ENCODE measurements at regions not wholly inside any gene's neighbourhood (a gene's known extent, or its start where the extent isn't known, plus 50 kb on each side); places are given as distances from the start of the nearest gene placed in this dataset.
"Not testable (repeated sequence)": the region's sequence is repeated elsewhere in the genome, so short reads cannot be mapped to it uniquely, and the experiment has no call there.

DNA sequence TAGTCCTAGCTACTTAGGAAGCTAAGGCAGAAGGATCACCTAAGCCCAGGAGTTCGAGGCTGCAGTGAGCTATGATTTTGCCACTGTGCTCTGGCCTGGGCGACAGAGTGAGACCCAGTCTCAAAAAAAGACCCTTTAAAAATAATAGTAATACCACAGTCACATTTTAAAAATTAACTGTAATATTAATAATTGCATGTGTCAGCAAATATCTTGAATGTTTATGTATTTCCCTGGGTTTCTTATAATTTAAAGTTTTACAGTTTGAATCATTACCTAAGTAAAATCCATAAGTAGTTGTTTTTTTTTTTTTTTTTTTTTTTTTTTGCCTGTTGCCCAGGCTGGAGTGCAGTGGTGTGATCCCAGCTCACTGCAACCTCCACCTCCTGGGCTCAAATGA lies 69.2 kb downstream of the LYZL2 start:
- ATAC-seq (no peak), DNase-seq (ENCODE audit: low spot score) (no peak)

DNA sequence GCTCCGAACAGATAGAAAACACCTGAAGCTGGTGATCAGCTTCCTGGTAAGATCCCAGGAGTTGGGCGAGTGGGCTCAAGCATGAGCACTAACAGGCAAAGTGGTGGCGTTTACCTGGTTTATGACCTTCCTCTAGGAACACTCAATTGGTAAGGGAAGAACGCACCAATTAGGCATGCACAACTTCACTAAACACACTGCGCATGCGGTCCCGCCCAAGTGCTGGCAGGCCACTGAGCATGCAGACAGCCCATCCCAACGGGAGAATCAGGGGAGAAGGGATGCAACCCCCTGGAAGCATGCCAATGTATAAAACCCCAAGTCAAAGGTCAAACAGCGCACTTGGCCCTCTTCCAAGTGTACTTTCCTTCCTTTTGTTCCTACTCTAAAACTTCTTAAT lies 70.4 kb downstream of the LYZL2 start:
- DNase-seq (ENCODE audit: low spot score) = no peak

GRCh38 chr10:30558411-30558810 lies 71.1 kb downstream of the LYZL2 start:
- ATAC-seq (no peak), DNase-seq (ENCODE audit: low spot score) (no peak)

More for the DNA sequence above, 70.4 kb downstream of the LYZL2 start:
- no peak for ATAC-seq

GRCh38 chr10:30557884-30558283 lies 71.7 kb downstream of the LYZL2 start:
- DNase-seq (ENCODE audit: low spot score) = no peak
- ATAC-seq = no peak

GRCh38 chr10:30556189-30556588 lies 73.4 kb downstream of the LYZL2 start:
- DNase-seq (ENCODE audit: low spot score) = no peak
- no peak for ATAC-seq

GRCh38 chr10:30555465-30555864 lies 74.1 kb downstream of the LYZL2 start:
- DNase-seq (ENCODE audit: low spot score) (no peak), ATAC-seq (no peak)

- DNase-seq (ENCODE audit: low spot score) (no peak), ATAC-seq (no peak)
Measured at GRCh38 chr10:30554440-30554825, 75.1 kb downstream of the LYZL2 start.

- DNase-seq (ENCODE audit: low spot score) = peak; percentile 83
- ATAC-seq = peak; percentile 94
Measured at GRCh38 chr10:30553626-30554439, 75.7 kb downstream of the LYZL2 start.

DNA sequence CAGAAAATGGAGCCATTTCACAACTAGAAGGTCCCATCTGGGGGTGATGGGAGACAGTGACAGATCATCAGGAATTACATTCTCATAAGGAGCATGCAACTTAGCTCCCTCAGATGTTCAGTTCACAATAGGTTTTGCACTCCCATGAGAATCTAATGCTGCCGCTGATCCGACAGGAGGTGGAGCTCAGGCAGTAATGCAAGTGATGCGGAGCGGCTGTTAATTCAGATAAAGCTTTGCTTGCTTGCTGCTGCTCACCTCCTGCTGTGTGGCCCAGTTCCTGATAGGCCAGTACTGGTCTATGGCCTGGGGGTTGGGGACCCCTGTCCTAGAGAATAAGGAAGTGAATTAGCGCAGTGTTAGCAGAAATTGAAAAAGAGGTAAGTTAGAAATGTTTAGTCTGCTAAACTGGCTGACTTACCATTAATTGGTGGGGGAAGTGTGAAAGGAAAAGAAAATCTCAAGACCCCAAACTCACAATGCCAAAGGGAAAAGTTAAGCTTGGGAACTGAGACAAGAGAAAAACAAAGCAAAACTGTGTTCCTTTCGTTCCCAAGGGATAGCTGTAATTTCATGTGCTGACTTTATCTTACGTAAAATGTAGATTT lies 76.4 kb downstream of the LYZL2 start:
- ATAC-seq (no peak), DNase-seq (ENCODE audit: low spot score) (no peak)

- ATAC-seq = no peak
- no peak for DNase-seq (ENCODE audit: low spot score)
Measured at GRCh38 chr10:30550967-30551815, 78.4 kb downstream of the LYZL2 start.

- ATAC-seq; DNase-seq (ENCODE audit: low spot score): not testable (repeated sequence)
Measured at GRCh38 chr10:30549134-30549687, 80.3 kb downstream of the LYZL2 start.

DNA sequence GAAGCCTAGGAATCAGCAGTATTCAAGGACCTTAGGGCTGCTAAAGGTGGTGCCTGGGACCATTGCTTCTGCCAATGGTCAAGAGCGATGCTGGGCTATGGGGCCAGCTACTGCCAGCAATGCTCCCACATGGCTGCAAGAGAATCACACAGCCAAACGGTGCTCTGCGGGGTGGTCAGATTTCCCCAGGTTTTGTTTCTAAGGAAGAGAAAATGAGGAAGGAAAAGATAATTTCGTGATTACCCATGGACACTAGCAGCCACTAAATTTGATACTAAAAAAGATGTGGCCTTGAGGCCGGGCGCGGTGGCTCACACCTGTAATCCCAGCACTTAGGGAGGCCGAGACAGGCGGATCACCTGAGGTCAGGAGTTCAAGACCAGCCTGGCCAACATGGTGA lies 83.0 kb downstream of the LYZL2 start:
- ATAC-seq = no peak
- DNase-seq (ENCODE audit: low spot score) = no peak

GRCh38 chr10:30542895-30543288 lies 86.7 kb downstream of the LYZL2 start:
- DNase-seq (ENCODE audit: low spot score) (no peak), ATAC-seq (peak; percentile 25)

- DNase-seq (ENCODE audit: low spot score) (peak; percentile 87), ATAC-seq (peak; percentile 81)
Measured at GRCh38 chr10:30542001-30542894, 87.3 kb downstream of the LYZL2 start.

DNA sequence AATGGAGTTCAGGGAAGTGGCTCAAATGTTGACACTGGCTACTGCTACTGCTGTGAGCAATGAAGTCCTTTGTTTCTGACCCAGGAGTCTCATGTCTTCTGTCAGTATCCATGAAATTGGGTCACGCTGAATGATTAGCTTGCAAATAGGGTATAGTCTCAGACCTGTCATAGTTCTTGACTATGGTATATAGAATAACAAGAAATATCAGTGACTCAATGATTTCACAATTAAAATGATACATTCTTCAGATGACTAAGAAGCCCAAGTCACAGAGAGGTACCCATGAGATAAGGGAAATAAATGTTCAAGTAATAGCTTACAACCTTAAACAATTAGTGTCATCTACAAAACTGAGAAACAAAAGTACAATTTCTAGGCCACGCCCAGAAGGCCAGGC lies 89.3 kb downstream of the LYZL2 start:
- DNase-seq (ENCODE audit: low spot score) (no peak), ATAC-seq (no peak)

GRCh38 chr10:30538086-30538485 lies 91.5 kb downstream of the LYZL2 start:
- no peak for ATAC-seq
- no peak for DNase-seq (ENCODE audit: low spot score)

DNA sequence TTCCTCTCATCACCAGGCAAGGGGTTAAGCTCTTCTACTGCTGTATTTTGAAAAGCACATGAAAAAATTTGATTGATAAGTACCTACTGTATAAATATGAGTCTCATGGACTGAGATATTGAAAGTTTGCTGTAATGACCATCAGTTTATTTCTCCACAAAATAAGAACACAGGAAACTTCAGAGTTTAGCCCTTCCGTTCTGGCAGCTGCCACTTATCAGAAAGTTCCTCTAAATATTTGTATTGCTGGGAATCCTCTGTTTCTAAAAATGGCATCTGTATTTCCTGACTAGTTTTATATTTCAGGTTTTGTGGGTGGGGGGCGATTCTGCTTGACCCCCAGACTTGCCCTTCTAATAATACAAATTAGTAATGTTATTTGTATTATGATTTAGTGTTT lies 92.0 kb downstream of the LYZL2 start:
- ATAC-seq = no peak
- DNase-seq (ENCODE audit: low spot score) = no peak

GRCh38 chr10:30537158-30537557 lies 92.4 kb downstream of the LYZL2 start:
- not testable (repeated sequence) for ATAC-seq; DNase-seq (ENCODE audit: low spot score)

- ATAC-seq (no peak), DNase-seq (ENCODE audit: low spot score) (no peak)
Measured at GRCh38 chr10:30536578-30536977, 93.0 kb downstream of the LYZL2 start.

GRCh38 chr10:30535677-30536076 lies 93.9 kb downstream of the LYZL2 start:
- no peak for ATAC-seq
- DNase-seq (ENCODE audit: low spot score) = no peak

Data from left lobe of liver (tissue), 2 donors.